ENCODE measurements at regions not wholly inside any gene's neighbourhood (a gene's known extent, or its start where the extent isn't known, plus 50 kb on each side); places are given as distances from the start of the nearest gene placed in this dataset.
"Not testable (repeated sequence)": the region's sequence is repeated elsewhere in the genome, so short reads cannot be mapped to it uniquely, and the experiment has no call there.

DNA sequence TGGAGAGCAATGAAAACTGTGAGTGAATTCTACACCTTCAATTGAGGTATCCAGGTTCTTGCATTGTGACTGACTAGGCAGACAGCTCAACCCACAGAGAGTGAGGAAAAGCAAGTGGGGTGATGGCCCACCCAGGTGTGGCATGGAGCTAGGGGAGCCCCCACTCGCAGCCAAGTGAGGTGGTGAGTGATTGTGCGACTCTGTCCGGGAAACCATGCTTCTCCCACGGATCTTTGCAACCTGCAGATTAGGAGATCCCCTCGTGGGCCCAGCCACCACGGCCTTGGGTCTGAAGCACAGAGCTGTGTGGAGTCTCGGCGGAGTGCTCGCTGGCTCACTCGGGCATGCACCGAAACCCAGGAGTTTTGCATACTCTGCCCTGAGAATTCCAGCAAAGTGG is 120.1 kb downstream of the ALG10 start:
- TF ChIP-seq, protein P1, sequence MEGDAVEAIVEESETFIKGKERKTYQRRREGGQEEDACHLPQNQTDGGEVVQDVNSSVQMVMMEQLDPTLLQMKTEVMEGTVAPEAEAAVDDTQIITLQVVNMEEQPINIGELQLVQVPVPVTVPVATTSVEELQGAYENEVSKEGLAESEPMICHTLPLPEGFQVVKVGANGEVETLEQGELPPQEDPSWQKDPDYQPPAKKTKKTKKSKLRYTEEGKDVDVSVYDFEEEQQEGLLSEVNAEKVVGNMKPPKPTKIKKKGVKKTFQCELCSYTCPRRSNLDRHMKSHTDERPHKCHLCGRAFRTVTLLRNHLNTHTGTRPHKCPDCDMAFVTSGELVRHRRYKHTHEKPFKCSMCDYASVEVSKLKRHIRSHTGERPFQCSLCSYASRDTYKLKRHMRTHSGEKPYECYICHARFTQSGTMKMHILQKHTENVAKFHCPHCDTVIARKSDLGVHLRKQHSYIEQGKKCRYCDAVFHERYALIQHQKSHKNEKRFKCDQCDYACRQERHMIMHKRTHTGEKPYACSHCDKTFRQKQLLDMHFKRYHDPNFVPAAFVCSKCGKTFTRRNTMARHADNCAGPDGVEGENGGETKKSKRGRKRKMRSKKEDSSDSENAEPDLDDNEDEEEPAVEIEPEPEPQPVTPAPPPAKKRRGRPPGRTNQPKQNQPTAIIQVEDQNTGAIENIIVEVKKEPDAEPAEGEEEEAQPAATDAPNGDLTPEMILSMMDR (IDR thresholded peaks at IDR 0.05): no peak
- no peak for TF ChIP-seq POLR2A (IDR thresholded peaks at IDR 0.05)
- Histone ChIP-seq H3K27ac (no peak overlapping the region), H3K4me1 (no peaks in the 10 kb centered on the region), H3K27me3 (no peaks in the 10 kb centered on the region), H3K9me3 (no peaks in the 10 kb centered on the region), H3K4me3 (no peak overlapping the region), H3K36me3 (replicated peaks in 1 of 2; ENCODE audit: insufficient read depth in 1 of 2, low read depth in 2 of 2) (no peaks in the 10 kb centered on the region)
- intact Hi-C loops (cut with DNase I): no loop called here
- DNase-seq: no peak
- 65 to 79% methylated on average over 2 to 11 of the region's 11 CpGs for WGBS, 2 donors
- no peak for ATAC-seq

DNA sequence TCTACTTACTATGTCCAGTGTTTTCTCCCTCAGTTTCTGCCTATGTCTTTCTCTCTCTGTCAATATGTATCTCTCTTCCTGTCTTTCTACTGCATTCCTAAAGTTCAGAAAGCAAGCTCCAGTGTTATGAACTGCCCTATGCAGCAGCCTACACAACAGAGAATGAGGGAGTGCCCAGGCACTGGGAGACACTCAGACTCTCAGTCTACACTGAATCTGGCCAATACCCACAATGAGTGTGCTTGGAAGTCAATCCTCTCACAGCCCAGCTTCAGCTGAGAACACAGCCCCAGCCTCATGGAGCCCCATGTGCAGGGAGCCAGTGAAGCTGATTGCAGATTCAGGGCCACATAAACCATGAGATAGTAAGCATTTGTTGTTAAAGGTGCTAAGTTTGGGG is 128.7 kb downstream of the ALG10 start:
- no peaks in the 10 kb centered on the region for H3K36me3 ChIP-seq (replicated peaks in 1 of 2; ENCODE audit: insufficient read depth in 1 of 2, low read depth in 2 of 2)

DNA sequence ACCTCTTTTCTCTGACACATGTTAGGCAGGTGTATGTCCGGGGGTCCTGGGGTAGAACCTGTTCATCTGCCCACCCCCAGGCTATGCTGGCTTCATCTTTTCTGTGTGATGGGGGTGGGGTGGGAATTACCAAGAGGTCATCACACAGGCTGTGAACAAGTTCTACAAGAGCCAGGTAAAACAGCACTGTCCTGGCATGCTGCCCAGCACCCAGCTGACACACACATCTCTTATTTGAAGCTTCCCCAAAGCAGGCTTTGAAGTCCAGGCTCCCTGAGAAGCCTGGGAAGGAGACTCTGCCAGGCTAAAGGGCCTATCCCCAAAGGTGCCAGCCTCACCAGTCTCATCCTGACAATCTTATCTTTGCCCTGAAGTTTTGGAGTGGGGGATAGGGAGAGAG is 141.1 kb downstream of the ALG10 start:
- Histone ChIP-seq H3K4me3 (no peak overlapping the region), H3K9me3 (no peaks in the 10 kb centered on the region), H3K27ac (no peak overlapping the region), H3K4me1 (no peaks in the 10 kb centered on the region), H3K27me3 (no peaks in the 10 kb centered on the region), H3K36me3 (replicated peaks in 1 of 2; ENCODE audit: insufficient read depth in 1 of 2, low read depth in 2 of 2) (no peaks in the 10 kb centered on the region)
- intact Hi-C loops (cut with DNase I): no loop called here
- TF ChIP-seq, protein P1 (IDR thresholded peaks at IDR 0.05): no peak
- TF ChIP-seq POLR2A (IDR thresholded peaks at IDR 0.05): no peak
- DNase-seq (peak in 3 of 4 donors; percentile 28 to 57 (median 40)), ATAC-seq (no peak)
- WGBS, 2 donors: 15% methylated on average over 1 of the region's 1 CpG; no CpG with 5 or more reads in 1 of the 2 donors

More for the DNA sequence above, 128.7 kb downstream of the ALG10 start:
- intact Hi-C loops (cut with DNase I): no loop called here
- ATAC-seq (no peak), DNase-seq (no peak)
- Histone ChIP-seq H3K4me3 (no peak overlapping the region), H3K27me3 (no peaks in the 10 kb centered on the region), H3K9me3 (no peaks in the 10 kb centered on the region), H3K27ac (no peak overlapping the region), H3K4me1 (no peaks in the 10 kb centered on the region)
- TF ChIP-seq, protein P1 (IDR thresholded peaks at IDR 0.05): no peak
- TF ChIP-seq POLR2A (IDR thresholded peaks at IDR 0.05): no peak

DNA sequence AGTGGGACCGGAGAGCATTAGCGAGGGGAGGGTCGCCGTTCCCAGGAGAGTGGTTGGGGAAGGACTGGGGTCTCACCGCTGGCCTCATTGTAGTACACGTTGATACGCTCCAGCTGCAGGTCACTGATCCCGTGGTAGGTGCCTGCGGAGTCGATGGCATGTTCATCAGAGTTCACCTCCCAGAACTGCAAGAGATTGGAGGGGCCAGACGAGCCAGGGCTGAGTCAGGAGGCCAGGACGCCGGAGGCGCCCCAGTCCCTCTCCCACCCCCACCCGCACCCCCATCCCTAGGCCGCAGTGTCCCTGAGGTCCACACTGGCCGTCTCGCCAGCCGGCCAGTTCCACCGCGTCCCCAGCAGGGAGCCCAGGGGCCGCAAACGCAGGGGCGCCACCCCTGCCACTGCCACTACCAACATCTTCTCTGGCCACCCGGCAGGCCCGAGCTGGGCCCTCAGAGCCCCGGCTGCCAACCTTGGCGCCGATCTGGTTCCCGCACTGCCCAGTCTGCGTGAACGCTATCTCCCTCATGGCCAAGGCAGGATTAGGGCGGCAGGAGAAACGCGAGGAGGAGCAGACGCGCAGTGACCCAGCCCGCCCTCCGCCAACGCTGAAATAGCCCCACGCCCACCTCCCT is 144.2 kb downstream of the ALG10 start:
- H3K4me3 ChIP-seq: no peak overlapping the region
- no peaks in the 10 kb centered on the region for H3K36me3 ChIP-seq (replicated peaks in 1 of 2; ENCODE audit: insufficient read depth in 1 of 2, low read depth in 2 of 2)
- TF ChIP-seq, protein P1 (IDR thresholded peaks at IDR 0.05): no peak
- TF ChIP-seq POLR2A (IDR thresholded peaks at IDR 0.05): no peak
- H3K27me3 ChIP-seq: no peaks in the 10 kb centered on the region
- H3K9me3 ChIP-seq: no peaks in the 10 kb centered on the region
- 82 to 90% methylated on average over 12 to 40 of the region's 41 CpGs for WGBS, 2 donors
- DNase-seq (no peak), ATAC-seq (no peak)
- no peaks in the 10 kb centered on the region for H3K4me1 ChIP-seq
- intact Hi-C loops (cut with DNase I): no loop called here
- no peak overlapping the region for H3K27ac ChIP-seq

DNA sequence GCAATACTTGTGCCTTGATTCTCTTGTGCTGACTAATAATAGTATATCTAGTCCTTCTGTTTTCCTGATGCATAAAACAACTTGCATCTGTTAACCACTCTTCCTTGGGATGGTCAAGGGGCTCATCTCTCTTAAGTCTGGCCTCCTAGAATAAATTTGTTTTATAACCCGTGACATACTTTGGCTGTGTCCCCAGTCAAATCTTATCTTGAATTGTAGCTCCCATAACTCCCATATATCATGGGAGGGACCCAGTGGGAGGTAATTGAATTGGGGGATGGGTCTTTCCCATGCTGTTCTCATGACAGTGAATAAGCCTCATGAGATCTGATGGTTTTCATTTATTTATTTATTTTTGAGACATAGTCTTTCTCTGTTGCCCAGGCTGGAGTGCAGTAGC is 146.2 kb downstream of the ALG10 start:
- H3K9me3 ChIP-seq; ATAC-seq; H3K4me3 ChIP-seq; H3K4me1 ChIP-seq; H3K27me3 ChIP-seq; H3K27ac ChIP-seq; H3K36me3 ChIP-seq (replicated peaks in 1 of 2; ENCODE audit: insufficient read depth in 1 of 2, low read depth in 2 of 2); DNase-seq; intact Hi-C loops (cut with DNase I): not testable (repeated sequence)
- whole genome bisulfite sequencing, 2 donors: 43 to 64% methylated on average over 1 of the region's 1 CpG

Data from body of pancreas (tissue), 4 donors.